NCI-H146 (cell line): ENCODE measurements at regions not wholly inside any gene's neighbourhood (a gene's known extent, or its start where the extent isn't known, plus 50 kb on each side); places are given as distances from the start of the nearest gene placed in this dataset.

ENCODE experiments used
- DNase-seq: peaks from one replicate; lab custom pipeline; 2025; lab: John Stamatoyannopoulos, UW

GRCh38 chr6:71396410-71396801, 107.8 kb downstream of the OGFRL1 start:
- no peak for DNase-seq

GRCh38 chr6:71399279-71399678, 110.7 kb downstream of the OGFRL1 start:
- no peak for DNase-seq

GRCh38 chr6:71400852-71401251, 112.2 kb downstream of the OGFRL1 start:
- no peak for DNase-seq

- no peak for DNase-seq
Observed at GRCh38 chr6:71402096-71402495, 113.5 kb downstream of the OGFRL1 start.

GRCh38 chr6:71403422-71404134, 115.0 kb downstream of the OGFRL1 start:
- no peak for DNase-seq

GRCh38 chr6:71404145-71404966, 115.7 kb downstream of the OGFRL1 start:
- DNase-seq: no peak

GRCh38 chr6:71404967-71405278, 116.3 kb downstream of the OGFRL1 start:
- no peak for DNase-seq

GRCh38 chr6:71405416-71405815, 116.8 kb downstream of the OGFRL1 start:
- no peak for DNase-seq

- no peak for DNase-seq
Observed at GRCh38 chr6:71406865-71407860, 118.6 kb downstream of the OGFRL1 start.

GRCh38 chr6:71408787-71409723, 120.4 kb downstream of the OGFRL1 start:
- no peak for DNase-seq

GRCh38 chr6:71410164-71410566, 121.6 kb downstream of the OGFRL1 start:
- DNase-seq: no peak

GRCh38 chr6:71410681-71411080, 122.1 kb downstream of the OGFRL1 start:
- no peak for DNase-seq

- DNase-seq: no peak
Observed at GRCh38 chr6:71411882-71412281, 123.3 kb downstream of the OGFRL1 start.

GRCh38 chr6:71412559-71413140, 124.0 kb downstream of the OGFRL1 start:
- no peak for DNase-seq

- no peak for DNase-seq
Observed at GRCh38 chr6:71414486-71414885, 125.9 kb downstream of the OGFRL1 start.

GRCh38 chr6:71419217-71420094, 130.8 kb downstream of the OGFRL1 start:
- DNase-seq: no peak

GRCh38 chr6:71420095-71420692, 131.6 kb downstream of the OGFRL1 start:
- peak; percentile 39 for DNase-seq

- DNase-seq: peak; percentile 52
Observed at GRCh38 chr6:71420693-71421328, 132.2 kb downstream of the OGFRL1 start.

GRCh38 chr6:71421611-71422010, 133.0 kb downstream of the OGFRL1 start:
- no peak for DNase-seq
